ENCODE measurements at regions not wholly inside any gene's neighbourhood (a gene's known extent, or its start where the extent isn't known, plus 50 kb on each side); places are given as distances from the start of the nearest gene placed in this dataset.

DNA sequence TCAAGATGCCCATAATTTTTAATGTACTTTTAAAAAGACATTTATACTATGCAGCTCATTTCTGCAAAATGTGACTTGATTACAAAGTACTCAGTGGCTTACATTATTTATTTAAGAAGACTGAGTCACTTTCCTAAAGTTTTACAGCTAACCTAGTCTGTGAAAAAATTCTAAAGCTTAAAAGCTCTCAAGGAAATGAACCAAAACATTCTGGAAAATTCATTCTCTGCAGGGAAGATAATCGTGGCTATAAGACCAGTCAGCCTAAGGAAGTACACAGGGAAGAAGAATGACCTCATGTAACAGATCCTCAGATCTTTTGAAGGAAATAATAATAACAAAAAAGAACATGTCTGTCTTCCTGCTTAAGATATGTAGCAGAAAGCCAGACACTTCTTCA, 232.1 kb upstream of the STK17B start:
- no peak for DNase-seq

DNA sequence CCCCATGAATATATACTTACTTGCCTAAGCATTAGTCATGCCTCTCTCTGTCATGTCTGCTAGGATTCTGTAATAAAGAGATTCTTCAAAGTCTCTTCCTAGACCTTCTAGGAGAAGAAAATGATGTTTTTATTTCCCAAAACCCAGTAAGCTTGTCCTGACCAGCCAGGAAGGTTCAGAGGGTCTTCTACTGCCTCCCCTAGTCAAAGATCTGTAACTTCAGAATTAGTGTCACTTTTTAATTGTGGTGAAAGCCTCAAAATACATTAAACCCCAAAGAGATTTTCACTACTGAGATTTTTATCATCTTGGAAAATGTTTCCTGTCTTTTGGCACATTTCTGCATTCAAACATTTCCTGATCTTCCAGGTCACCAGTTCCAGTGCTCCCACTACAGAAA, 232.9 kb upstream of the STK17B start:
- no peak for DNase-seq

DNA sequence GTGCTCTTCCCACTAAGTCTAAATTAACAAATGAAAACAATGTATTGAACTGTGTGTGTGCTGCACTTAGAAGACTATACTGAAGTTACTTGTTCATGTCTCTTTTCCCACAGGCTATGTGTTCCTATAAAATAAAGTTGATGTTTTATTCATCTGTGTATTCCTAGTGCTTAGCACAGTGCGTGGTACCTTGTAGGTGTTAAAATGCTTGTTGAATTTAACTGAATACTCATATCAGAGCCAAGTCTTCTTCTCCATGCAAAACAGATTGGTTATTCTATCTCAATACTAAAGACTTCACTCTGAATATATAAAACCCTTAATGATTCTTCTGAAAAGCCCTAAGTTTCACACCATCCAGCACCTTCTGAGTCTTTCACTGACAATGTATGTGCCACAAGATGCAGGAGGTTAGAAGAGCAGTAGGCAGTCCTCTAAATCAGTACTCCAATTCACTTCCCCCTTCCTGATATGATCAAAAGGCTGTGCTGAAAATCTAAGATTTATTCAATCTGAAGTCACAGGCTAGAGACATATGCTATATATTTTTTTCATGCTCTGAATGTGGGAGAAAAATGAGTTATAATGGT, 231.7 kb upstream of the CCDC150 start:
- no peak for DNase-seq

DNA sequence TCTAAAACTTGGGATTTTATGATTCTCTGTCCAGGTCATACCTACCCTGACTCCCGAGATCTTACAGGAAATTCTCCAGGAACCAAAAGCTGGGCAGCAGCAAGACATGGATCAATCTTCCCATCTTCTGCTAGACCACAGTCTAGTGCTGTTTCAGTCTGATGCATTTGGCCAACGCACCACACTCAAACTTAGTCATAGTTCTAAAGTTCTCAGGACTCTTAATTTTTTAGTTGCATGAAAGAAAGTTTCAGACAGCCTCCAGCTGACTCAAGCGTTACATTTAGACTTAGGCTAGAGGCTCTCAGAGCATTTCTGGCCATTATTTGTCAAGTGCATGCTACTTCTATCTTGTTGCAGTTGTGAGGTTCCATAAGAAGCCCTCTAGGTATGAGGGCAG, 230.1 kb upstream of the CCDC150 start:
- no peak for DNase-seq

DNA sequence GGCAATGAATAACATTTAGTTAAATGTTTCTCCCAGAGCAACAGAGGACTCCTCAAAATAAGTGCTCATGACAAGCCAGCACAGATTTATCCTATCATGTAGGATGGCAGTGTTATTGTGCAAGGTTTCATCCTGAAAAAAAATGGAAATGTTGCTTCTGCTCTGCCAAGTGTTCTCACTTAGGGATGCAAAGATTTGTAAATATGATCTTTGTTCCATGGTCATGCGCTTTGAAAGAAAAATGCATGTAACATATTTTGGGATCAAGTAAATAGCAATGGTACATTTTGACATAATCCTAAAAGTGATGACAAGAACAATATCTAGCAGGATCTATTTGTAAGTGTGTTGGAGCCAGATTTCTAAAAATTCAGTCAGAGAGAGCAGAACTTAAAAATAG, 229.5 kb upstream of the CCDC150 start:
- DNase-seq = no peak

DNA sequence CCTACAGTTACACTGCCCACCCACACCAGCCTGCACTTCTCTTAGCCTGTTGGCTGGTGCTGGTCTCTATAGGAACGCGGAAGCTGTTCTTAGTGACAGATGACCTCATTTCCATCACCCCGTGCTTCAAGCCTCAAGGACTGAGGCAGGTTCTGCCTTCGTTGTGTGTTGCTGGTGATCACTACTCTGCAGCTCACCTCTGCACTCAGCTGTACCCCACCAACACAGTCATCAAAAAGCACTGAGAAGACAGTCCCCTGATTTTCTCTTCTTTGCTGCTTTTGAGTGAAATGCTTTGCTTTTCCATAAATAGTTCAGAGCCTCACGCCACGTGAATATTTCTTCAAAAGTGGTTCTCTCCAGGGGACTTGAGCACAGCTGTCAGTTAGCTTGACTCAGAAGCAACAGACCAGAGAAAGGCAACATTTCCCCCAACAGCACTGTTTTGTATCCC, 225.7 kb upstream of the CCDC150 start:
- no peak for DNase-seq

DNA sequence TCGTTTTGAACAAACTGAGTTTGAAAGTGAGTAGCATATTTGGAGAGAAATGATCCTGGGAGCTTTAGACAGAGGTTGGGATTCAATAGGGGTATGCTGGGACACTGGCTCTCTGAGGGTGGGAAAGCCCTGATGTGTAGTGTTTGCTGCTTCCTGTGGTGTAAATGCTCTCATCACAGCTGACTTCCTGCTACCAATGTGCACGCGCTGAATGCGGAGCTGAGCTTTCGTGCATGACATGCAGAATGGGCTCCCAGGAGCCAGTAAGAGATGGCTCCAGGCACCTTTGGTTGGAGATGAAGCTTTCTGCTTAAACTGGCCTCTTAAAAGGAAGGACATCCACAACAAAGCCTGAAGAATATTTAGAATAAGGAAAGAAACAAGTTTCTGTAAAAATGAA, 224.1 kb upstream of the CCDC150 start:
- no peak for DNase-seq

DNA sequence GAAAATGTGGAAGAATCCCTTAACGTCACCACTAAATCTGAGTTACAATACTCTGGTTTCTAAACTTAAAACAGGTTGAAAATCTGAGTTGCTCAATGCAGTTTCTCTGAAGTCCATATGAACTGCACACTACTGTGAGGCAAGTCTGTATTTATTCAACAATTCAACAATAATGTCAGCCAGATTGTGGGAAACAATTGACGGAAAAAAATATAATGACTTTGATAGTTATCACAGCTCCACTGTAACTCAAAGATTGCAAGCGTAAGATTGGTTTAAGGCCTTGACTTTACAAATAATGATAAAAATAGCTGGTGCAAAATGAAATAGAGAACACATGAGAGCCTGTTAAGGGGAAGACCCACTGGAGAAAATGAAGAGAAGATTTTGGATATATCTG, 219.4 kb upstream of the CCDC150 start:
- no peak for DNase-seq

DNA sequence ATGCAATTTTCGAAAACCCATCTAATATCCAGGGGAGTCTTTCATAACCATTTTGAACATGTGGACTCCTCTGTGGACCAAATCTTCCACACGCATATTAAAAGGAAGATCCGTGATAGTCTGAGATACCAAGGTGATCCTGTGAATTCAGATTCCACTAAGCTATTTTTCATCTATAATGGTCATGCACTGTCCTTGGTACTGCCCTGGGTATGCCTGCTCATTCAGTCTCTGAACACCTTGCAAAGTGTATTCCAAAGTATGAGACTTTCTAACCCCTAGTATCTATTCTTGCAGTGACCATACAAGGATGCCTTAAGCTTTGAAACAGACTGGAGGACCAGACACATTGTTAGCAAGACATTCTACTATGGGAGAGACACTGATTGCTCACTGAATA, 217.6 kb upstream of the CCDC150 start:
- no peak for DNase-seq

DNA sequence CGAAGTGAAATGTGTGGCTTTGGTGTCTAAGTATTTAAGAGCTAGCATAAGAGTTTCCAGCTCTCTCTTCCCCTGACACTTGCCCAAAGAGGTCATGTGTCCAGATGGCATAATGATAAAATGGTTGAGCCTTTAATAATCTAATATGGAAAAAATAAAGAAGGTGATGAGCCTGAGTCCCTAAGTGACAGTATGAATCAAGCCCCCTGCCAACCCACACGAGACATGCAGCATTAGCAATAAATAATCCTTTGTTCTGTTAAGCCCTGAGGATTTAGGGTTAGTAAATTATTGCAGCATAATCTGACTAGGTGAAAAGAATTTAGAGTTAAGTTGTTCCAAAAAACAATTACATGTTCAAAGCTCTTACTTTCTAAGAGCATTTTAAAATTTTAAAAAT, 217.2 kb upstream of the CCDC150 start:
- DNase-seq = no peak

DNA sequence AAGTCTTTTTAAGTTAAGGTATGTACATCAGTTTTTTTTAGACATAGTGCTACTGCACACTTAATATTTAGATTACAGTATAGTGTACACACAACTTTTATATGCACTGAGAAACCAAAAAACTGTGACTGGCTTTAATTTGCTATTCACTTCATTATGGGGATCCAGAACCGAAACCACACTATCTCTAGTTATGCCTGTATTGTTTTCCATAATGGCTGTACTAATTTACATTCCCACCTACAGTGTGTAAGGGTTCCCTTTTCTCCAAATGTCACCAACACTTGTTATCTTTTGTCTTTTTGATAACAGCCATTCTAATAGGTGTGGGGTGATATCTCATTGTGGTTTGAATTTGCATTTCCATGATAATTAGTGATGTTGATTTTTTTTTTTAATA, 213.4 kb upstream of the CCDC150 start:
- no peak for DNase-seq

DNA sequence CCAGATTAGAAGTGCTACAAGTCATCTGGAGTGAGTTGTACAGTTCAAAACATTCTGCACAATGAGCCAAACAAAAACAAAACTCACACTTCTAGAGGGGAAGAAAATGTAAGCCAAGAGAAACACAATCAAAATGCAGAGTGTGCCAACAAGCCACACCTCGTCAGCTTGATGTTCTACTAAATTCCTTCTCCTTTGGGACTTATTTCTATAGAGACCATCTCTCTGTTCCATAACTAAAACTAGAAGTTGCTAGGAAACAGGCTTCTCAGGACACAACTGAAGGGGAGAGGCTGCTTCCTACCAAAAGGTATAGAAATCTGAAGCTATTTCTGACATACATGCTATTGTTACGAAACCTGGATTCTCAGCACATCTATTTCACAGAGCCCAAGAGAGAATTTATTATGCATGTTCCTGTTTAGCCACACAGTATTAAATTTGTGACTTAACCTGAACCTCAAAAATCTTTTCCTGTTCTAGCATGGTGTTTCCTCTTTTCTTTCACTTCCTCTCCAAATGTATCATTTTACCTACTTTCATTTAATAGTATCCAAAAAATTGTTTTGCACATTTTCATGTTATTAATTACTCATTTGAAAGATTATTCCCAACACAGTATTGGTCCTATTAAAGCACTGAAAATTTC, 211.4 kb upstream of the CCDC150 start:
- DNase-seq = no peak

DNA sequence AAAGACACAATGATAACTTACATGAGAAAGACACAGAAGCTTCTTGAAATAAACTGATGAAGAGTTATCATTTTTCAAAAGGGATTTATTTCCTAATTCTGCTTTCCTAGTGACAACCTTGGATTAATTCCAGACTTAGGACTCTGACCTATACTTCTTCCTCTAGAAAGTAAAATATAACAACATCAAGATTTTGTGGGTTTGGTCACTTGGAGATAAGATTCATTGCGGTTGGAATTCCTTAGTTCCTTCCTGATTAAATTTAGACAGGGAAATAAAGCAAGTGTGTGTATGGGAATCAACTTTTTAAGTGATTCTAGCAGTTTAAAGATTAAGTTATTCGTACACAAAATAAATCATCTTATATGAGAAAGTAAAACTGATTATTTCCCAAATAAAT, 208.4 kb upstream of the CCDC150 start:
- no peak for DNase-seq

DNA sequence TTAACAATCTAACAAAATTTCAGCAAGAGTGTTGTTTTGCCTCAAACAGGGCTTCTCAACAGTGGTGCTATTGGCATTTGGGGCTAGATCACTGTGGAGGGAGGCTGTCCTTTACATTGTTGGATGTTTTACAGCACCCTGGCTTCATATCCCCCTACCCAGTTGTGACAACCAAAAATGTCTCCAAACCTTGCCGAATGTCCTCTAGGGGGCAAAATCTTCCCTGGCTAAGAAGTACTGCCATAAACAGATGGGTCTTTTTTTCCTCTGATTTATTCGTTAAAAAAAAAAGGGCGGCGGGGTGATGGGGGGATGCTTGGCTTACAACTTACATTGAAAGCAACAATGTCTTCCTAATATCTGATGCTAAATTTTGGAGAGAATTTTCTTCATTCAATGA, 207.6 kb upstream of the CCDC150 start:
- no peak for DNase-seq

DNA sequence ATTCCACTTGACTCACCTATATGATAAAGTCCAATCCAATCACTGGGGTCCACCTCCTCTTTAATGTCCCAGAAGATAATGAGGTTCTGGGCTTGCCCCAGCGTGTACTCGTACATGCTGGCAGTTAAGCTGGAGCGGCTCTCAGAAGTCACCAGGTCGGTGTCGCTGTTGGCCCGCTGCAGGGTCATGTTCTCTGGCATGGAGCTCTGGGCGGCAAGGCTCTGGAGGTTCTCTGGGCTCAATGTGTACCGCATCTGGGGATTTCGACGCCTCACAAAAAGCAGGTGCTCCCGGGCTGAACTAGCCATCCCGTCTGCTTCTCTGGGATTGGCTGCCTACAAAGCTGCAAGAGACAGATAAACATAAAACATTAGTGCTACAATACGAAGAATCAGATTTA, 206.4 kb upstream of the CCDC150 start:
- DNase-seq = no peak

DNA sequence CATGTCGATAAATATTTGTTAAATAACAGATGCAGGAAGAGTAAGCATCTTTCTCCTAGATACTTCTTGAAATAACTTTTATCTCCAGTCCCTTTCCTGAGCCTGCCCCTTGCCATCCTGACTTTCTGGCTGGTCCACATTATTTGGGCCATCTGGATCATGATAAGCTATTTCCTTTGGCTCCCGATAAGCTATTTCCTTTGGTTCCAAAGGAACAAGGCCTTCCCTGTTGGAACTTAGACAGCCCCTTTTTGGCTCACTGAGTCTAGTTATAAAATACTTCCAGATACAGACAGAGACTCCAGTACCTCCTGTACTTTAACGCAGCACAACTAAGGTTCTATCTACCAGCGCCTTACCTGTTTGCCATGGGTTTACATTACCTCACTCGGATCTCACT, 205.3 kb upstream of the CCDC150 start:
- DNase-seq = no peak

DNA sequence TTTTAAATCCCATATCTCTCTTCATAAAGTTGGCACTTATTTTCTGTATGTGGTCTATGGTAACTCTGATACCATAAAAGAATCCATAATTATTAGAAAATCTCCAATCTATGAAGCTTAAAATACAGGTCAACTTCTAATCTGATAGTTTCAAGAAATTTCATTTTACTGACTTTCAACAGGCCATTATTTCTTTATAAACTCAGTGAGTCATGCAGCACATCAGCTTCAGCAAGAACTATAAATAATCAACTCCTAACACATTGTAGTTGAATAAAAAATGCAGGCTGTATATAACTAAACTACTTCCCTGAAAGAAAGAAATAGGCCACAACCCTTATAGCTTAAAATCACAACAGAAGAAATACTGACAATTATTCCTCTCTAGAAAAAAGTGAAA, 204.3 kb upstream of the CCDC150 start:
- no peak for DNase-seq

DNA sequence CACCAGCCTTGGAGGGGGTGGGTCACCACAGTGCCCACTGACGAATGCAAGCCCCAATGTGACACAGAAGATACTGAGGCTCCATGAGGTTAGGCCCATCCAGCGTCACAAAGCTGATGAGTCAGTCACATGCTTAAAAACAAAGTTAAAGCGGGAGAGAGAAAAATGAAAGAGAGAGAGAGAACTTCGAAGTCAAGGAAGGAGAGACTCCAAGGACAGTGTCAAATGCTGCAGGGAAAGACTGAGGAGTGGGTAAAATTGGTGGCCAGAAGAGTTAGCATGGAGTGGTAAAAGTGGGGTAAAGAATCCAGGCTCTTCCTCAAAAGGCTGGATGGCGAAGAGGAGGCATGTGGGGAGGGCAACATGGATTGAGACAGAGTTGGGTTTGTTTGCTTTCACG, 201.9 kb upstream of the CCDC150 start:
- no peak for DNase-seq

DNA sequence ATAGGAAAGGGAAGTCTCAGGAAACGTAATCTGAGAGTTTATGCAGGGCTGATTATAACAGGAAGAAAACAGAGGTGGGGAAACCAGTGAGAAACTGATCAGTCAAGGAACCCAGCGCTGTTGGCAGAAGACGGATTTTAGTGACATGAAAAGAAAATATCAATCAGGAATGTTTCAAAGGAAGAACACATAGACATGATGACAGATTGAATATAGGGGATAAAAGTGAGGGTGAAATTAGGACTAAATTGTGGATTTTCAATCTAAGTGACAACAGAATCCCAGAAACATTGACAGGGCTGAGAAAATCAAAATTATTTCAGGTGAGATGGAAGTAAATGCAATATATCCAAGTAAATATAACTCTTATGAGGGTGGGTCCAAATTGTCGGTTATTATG, 199.8 kb upstream of the CCDC150 start:
- DNase-seq = no peak

DNA sequence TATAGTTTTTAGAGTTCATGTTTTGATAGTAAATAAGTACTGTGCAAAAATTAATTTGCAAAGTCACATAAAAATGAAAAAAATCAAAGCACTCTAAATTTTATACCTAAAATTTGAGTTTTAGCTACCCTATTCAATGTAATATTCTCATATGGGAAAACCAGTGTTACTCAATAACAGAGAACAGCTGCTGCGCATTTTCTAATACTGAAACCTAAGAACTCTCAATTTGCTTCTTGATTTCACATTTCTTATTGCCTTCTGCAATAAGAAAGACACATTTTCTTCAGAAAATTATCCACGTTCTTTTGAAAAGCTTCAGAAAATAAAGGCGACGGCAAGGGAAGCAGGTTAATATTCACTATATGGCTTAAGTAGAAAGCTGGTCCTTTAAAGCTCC, 199.1 kb upstream of the CCDC150 start:
- no peak for DNase-seq

DNA sequence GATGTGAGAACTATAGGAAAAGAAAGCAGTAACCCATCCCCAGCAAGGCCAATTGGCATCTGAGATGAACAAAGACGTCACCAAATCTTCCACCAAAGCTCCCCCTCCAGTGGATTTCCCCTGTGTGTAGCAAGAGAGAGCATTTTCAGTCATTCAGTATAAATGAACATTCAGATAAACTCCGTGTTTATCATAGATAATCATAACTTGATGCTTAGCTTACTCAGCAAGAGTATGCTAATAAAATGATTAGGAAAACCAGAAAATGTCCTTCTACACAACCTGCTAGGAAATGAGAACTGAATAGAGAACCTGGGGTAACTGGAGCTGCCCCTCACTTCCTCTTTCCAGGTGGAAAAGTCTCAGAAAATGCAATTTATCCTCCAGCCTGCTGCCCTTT, 198.0 kb upstream of the CCDC150 start:
- DNase-seq = no peak

DNA sequence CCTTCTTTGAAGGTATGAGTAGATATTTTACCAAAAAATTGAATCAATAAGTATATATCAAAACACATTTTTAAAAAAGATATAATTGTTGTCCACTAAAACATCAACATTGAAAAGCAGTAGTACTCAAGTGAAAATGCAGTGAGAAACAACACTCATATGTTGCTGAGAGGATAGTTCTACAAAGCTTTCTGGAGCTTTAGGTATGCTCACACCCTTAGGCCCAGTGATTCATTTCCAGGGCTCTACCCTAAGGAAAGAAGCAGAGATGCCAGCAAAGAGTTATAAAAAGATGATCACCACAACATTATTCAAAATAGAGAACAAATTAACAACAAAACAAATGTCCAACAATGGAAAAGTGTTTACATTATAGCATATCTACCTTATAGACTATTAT, 197.3 kb upstream of the CCDC150 start:
- no peak for DNase-seq

DNA sequence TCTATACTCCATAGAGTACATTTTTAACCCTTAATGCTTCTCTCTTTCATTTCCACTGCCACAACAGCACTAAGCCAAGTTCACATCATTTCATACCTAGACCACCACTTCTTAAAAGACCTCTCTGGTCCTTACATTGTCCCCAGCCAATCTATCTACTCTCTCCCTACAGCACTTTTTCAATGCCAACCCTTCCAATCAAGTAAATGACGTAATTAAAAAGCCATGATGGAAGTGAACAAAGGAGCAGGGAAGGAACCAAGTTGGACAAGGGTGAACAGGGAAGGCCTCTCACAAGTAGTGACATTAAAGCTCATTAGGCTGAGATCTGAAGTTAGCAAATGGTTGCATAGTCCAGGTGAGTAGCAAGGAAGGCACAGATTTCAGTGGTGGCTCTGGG, 195.1 kb upstream of the CCDC150 start:
- no peak for DNase-seq

DNA sequence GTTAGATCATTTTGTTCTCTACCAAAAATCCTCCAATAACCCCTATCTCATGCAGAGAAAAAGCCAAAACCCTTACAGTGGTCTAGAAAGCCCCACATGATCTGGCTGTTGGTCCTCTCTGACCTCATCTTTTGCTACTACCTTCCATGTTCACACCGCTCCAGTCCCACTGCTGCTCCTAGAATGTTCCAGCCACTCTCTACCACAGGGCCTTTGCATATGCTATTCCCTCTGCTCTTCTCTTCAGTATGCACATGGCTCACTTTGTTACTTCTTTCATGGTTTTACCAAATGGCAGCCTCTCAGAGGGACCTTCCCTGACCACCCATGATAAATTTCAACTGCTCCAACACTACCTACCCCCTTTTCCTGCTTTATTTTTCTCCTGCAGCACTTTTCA, 193.5 kb upstream of the CCDC150 start:
- DNase-seq = no peak

DNA sequence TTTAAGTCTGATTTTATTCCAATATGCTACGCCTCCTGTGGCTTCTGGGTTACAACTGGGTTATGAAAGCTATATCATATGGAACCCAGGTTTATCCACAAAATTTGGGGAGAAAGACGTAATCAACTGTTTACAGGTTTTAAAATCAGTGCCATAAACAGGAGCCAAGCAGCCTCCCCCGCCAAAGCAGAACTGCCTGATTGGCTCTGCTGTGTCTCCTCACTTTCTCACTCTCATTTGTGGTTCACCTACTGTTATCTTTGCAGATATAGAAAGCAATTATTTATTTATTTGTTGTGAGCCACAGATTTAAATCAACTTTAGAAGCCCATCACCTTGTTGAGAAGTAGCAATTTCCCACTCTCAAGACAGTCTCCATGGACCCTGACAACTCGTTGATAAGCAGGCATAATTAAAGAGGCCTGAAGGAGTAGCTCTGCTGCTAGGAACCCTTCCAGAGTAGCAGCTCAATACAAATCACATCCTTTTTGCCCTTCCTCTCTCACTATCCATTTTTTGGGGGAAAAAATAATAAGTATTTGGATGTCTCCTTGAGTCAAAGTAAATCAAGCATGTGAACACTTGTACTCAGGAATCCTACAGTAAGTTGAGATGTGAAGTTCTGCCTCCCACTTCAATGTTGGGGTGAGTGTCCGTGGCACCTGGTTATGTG, 191.0 kb upstream of the CCDC150 start:
- no peak for DNase-seq

All from activated T-cell treated with anti-CD3 and anti-CD28 coated beads, Interleukin-2, amount 50 U/mL, for 1 hour (primary cell).